Urothelium cell line (cell line): ENCODE measurements at regions not wholly inside any gene's neighbourhood (a gene's known extent, or its start where the extent isn't known, plus 50 kb on each side); places are given as distances from the start of the nearest gene placed in this dataset.
A peak's percentile ranks its signal among the peaks of the same experiment; 100 is the strongest.

Experiments
- DNase-seq: peaks from one replicate; pipeline ENCODE4 v3.0.0; 2011; ENCODE audit warnings: low spot score, mixed read lengths
- FAIRE-seq: peaks from 2 replicates; lab custom pipeline; 2011; peaks lifted over from hg19 to GRCh38; lab: Jason Lieb, UNC

DNA sequence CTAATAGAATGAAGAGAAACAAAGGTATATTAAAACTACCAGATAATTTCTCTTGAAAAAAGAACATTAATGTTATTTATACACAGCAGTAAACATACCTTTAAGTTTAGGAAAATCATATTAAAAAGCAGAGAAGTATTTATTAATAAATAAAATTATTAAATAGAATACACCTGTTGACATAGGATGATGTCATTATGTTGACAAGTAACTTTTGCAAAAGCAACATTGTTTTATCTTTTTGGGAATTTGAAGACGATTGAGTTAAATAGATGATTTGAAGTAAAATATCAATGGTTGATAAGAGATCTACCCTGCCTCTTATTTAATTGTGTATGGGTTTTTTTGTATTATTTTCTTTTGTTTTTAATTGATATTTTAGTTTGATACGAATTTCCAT is 711.1 kb upstream of the NUDT12 start:
- DNase-seq (no peak), FAIRE-seq (no peak)

GRCh38 chr5:104267320-104268015 is 704.9 kb upstream of the NUDT12 start:
- FAIRE-seq = no peak

DNA sequence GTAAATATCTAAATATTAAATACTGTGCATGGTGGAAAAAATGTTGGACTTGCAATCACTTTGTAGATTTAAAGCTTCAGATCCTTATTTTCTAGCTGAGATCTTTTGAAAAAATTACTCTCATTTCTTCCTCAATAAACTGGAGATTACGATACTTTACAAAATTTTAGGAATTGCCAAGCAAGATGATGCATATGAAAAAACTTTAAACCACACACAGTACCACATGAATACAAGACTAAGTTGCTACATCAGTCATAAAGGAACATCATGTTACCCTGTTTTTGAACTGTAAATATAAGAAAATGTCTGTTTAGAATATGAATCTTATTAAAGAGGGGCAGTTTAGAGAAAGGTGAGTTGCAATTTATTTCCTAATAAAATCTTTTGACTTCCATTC is 703.6 kb upstream of the NUDT12 start:
- DNase-seq (no peak), FAIRE-seq (no peak)

More at GRCh38 chr5:104267320-104268015, 704.9 kb upstream of the NUDT12 start:
- no peak for DNase-seq

DNA sequence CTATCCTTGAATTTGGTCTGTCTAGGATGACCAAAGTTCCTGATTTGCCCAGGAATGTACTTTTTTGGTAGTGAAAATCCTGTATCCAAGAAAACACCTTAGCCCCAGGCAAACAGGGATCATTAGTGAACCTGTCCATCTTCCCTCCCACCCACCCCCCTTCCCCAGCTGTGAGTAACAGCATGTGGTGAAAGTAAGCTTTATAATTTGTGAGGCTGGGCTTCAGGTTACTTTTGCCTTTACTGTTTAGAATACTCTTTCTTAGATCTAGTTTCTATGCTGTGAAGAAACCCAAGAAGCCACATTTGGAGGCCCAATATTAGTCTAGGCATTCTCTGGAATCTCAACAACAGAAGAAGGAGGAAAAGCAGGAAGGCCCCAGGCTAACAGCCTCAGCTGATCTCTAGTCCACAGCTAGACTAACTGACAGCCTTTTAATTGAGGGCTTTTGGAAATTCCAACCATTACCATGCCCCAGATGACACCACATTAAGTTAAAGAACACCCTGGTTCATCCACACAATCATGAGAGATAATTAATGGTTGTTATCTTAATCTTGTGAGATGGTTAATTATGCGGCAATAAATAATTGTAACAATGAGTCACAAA is 703.0 kb upstream of the NUDT12 start:
- DNase-seq = no peak
- FAIRE-seq = no peak

GRCh38 chr5:104247260-104247659 is 684.7 kb upstream of the NUDT12 start:
- no peak for FAIRE-seq
- DNase-seq = no peak

- DNase-seq (no peak), FAIRE-seq (no peak)
These were observed 678.5 kb upstream of the NUDT12 start for GRCh38 chr5:104241046-104241445.

DNA sequence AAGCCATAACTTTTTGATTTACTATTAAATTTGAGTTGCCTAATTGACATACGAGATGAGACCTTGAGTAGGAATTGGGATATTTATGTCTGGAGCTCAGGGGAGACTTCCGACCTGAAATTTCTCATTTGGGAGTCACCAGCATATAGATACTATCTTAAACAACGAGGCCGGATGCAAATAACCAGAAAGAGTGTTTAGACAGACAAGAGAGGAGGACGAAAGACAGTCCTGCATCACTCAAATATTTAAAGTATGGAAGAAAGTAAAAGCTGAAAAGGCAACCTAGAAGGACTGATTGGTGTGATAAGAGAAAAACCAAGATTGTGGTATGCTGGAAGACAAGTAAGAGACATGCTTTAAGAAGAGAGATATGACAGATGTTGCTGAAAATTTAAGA is 675.0 kb upstream of the NUDT12 start:
- DNase-seq (no peak), FAIRE-seq (no peak)

GRCh38 chr5:104223885-104224773 is 661.5 kb upstream of the NUDT12 start:
- FAIRE-seq (no peak), DNase-seq (no peak)

GRCh38 chr5:104218200-104218599 is 655.6 kb upstream of the NUDT12 start:
- FAIRE-seq = no peak
- no peak for DNase-seq

GRCh38 chr5:104213216-104213615 is 650.6 kb upstream of the NUDT12 start:
- FAIRE-seq = no peak
- no peak for DNase-seq

DNA sequence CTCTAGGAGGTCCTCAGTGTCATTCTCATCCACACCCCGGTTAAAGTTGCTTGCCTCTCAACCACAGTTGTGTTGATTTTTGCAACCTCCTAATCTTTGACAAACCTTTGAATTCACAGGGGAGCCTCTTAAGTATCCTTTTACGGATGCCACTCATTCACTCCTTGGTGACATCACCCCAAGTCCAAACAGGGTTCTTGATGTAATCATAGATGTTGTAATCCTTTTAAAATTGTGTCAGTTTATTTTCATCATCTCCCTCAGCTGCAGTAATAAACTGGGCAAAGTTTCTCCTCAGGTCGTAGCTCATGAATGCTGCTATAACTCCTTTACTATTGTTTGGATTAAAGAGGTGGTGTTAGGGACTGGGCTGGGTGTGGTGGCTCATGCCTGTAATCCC is 637.2 kb upstream of the NUDT12 start:
- no peak for DNase-seq
- FAIRE-seq = no peak

- no peak for DNase-seq
- FAIRE-seq = no peak
These were observed 635.6 kb upstream of the NUDT12 start for GRCh38 chr5:104198156-104198555.

DNA sequence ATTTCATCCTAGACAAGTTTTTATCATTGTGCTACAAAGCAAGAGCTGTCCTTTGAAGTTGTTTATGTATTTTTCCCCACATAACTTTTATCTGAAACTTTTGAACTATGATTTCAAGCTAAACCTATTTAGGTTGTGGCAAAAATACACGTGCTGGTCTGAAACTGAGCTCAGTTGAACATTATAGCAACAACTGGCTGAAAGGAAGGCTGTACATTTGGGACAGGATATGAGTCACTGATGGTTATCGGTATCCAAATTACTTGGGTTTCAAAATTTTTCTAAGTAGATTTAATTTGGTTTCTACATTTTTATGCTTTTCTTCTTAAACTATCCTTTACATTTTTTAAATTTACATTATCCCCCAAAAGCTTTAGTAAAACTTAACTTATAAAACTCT is 627.3 kb upstream of the NUDT12 start:
- DNase-seq (peak; percentile 53), FAIRE-seq (no peak)

- DNase-seq (peak; percentile 43), FAIRE-seq (peak; percentile 96)
These were observed 626.4 kb upstream of the NUDT12 start for GRCh38 chr5:104189031-104189430.

DNA sequence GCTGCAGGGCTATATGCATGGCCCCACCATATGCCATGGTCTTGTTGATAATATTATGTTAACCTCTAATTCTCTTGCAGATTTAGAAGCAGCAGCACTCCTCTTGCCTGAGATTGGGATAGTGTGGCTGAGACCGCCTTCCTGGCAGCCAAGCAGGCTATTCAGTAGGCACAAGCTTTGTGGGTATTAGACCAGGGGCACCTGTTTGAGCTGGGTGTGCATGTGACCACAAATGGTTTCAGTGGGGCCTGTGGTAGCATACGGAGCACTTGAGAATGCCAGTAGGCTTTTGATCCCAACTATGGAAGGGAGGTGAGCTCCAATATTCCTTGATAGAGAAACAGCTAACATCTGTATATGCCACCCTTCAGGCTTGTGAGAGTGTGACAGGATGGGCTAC is 625.1 kb upstream of the NUDT12 start:
- DNase-seq (no peak), FAIRE-seq (no peak)

GRCh38 chr5:104186510-104186909 is 623.9 kb upstream of the NUDT12 start:
- FAIRE-seq (no peak), DNase-seq (no peak)

- no peak for FAIRE-seq
- peak; percentile 46 for DNase-seq
These were observed 623.5 kb upstream of the NUDT12 start for GRCh38 chr5:104186100-104186499.

DNA sequence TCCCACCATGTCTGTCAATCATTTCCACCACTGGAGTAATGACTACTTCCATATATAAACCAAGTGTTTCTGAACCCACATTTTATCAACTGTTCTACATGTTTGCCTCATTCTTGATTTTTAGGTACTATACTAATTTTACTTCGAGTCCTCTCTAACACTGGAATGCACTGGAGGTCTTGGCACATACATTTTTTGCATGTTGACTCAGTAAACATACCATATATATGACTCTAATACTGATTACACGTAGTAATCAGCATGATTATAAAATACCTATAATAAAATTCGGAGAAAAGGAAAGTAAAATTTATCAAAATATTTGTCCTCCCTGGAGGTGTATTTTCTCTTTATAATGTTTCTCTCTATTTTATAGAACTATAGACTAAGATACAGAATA is 621.7 kb upstream of the NUDT12 start:
- no peak for DNase-seq
- no peak for FAIRE-seq

- peak; percentile 40 for FAIRE-seq
- peak; percentile 52 for DNase-seq
These were observed 616.4 kb upstream of the NUDT12 start for GRCh38 chr5:104178829-104179456.

GRCh38 chr5:104178066-104178465 is 615.5 kb upstream of the NUDT12 start:
- DNase-seq (no peak), FAIRE-seq (no peak)

GRCh38 chr5:104177651-104178050 is 615.1 kb upstream of the NUDT12 start:
- DNase-seq (no peak), FAIRE-seq (no peak)
